T47D (cell line): ENCODE measurements at regions not wholly inside any gene's neighbourhood (a gene's known extent, or its start where the extent isn't known, plus 50 kb on each side); places are given as distances from the start of the nearest gene placed in this dataset.

Experiments used
- DNase-seq, 2 experiments: peaks; one replicate each; pipeline versions ENCODE4 v3.0.0 to v3.0.0-alpha.2; 2011 to 2012; ENCODE audit warnings: low read depth in 1 of 2, low spot score in 1 of 2
- JUND ChIP-seq: IDR thresholded peaks from 2 replicates; pipeline ENCODE4 v1.6.1; 2012; ENCODE audit warnings: low read depth
- in situ Hi-C: cut with HindIII; loops from 2 replicates; pipeline ENCODE4 v1.10.0; 2016; ENCODE audit warnings: low sequenced_read_pairs, low pct_unique_long_range_greater_than_20kb

DNA sequence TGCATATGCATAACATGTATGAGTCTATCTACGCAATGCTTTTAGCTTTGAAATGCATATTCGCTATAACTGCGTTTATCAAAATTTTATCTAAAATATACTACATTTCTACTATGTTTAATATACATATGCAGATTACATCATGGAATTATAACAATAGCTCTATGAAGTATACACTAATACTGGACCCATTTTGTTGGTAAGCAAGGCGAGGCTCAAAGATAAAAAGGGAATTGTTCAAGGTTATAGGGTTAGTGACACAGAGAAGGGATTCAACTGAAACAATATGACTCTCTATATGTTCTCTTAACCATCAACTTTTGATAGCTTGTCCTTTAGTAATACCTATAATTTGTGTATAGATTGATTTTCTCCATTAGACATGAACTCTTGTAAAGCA, 60.9 kb upstream of the SMIM36 start:
- TF ChIP-seq JUND, result no peak

DNA sequence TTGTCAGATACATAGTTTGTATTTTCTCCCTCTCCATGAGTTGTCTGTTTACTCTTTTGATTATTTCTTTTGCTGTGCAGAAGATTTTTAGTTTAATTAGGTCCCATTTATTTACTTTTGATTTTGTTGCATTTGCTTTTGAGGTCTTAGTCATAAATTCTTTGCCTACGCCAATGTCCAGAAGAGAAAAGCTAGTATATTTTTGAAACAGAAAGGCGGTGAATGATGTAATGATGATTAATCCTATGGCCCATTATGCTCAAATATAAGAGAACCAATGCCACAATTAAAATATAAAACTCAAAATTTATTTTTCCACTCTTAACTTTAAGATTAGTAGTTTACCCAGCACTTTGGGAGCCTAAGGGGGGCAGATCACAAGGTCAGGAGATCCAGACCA, 59.8 kb upstream of the SMIM36 start:
- in situ Hi-C loops, result no loop called here
- no peak for DNase-seq
- no peak for TF ChIP-seq JUND

More for the DNA sequence above, 60.9 kb upstream of the SMIM36 start:
- DNase-seq, result no peak
- in situ Hi-C loops, result no loop called here

DNA sequence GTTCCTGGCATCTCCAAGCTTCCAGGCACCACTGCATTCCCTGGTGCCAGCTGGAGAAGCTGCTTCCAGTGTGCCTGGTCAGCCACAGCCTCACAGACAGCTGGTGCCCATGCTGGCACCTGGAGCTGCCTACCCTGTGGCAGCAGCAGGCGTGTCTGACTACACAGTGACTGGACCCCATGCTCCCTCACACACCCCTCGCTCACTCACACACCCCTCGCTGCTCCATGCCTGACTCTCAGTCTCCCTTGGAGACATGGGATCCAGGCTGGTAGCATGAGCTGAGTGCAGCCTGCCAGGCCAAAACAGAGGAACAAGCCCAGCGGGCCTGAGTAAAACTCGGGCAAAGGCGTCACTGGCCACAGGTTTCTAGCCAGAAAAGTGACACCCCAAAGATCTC, 59.1 kb upstream of the SMIM36 start:
- TF ChIP-seq JUND, result no peak
- in situ Hi-C loops, result no loop called here
- DNase-seq, result no peak

DNA sequence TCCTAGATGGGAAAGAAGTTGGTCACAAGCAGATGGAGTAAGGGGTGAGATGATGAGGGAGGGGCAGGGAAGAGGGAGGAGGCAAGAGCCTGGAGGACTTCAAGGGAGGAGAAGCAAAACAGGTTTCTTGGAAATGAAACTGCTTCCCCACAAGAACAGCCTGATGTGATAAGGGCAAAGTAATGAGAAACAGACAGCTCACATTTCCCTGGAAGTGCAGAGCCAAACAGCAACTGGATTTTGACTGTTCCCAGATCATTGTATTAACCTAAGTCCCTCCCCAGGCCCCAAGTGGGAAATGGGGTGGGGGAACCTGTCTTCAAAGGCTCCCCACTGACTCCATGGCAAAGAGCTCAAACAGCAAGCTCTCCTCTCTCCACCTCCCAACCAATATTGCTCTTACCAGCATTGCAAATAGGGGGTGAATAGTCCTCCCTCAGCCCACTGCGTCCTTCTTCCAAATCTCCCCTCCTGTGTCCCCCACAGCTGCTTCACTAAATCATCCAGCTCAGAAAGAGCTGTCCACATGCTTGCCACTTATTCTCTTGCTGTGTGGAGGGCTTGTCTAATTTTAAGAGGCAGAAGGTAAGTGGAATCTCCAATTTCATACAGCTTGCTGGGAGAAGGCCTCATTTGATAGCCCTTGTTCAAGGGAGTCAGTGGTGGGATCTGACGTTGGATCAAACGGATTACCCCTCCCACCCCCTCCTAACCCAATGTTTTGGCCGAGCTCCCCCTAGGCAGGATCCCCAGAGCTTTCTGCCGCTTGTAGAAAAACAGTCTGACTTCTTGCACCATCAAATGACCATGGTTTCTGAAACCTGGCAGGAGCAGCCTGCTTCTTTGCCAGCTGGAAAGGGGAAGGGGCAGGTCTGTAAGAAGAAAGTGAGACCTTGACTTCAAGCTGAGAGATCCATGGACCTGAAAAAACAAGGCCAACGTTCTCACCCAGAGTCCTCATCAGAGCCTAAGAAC, 56.3 kb upstream of the SMIM36 start:
- in situ Hi-C loops, result no loop called here
- no peak for TF ChIP-seq JUND
- no peak for DNase-seq

DNA sequence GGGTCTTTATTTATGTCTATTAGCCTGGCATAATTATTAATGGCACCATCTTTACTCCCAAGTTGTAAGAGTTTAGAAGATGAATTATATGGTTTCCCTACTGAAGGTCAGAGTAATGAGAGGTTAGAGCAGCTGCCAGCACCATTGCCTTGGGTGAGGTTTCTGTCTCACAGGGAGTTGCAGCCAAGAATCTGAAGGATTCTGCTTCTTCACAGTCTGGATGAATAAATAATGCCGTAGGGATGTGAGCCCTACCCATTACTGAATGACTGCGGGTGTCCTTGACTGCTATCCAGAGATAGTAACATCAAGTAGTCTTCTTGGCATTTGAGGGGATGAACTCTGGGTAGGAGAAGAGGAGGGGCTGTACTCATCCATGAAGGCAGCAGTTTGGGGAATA, 52.8 kb upstream of the SMIM36 start:
- DNase-seq, result no peak
- in situ Hi-C loops, result no loop called here
- no peak for TF ChIP-seq JUND

DNA sequence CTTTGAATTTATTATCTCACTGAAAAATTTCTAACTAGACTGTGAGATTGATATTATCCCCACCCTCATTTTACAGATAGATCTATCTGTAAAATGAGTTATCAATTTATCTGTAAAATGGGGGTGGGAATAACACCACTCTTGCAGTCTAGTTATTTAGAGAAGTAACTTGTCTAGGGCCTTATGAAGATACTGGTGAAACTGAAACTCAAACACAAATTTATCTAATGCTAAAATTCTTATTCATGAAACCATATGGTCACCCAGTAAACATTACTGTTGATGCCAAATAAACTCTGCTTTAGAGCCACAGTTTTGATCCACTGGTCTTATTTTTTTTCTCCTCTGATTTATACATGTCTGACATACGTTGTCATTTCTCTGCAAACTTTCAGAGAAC, 52.1 kb upstream of the SMIM36 start:
- in situ Hi-C loops, result no loop called here
- no peak for TF ChIP-seq JUND
- no peak for DNase-seq

DNA sequence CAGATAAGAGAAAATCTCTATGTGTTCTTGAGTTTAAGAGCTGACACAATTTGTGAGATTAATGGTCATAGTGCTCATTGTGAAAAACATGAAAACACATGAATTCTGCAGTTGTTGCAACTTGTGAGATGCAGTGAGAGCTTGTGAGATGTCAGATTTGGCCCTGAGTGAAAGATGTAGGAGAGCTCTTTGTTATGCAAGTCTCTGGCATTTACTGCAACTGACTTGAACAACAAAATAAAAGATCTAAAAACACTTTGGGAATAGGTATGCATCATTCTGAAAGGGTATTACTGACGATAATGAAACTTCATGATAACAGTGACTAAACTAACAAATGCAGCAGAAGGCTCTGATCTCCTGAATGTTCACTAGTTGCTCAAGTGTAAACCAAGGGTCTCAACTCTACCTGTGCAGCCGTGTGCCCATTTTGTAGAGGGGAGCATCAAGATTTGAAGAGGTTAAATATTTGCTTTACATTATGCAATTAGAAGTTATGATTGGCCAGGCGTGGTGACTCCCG, 50.8 kb upstream of the SMIM36 start:
- in situ Hi-C loops, result no loop called here
- TF ChIP-seq JUND, result no peak
- DNase-seq, result no peak

DNA sequence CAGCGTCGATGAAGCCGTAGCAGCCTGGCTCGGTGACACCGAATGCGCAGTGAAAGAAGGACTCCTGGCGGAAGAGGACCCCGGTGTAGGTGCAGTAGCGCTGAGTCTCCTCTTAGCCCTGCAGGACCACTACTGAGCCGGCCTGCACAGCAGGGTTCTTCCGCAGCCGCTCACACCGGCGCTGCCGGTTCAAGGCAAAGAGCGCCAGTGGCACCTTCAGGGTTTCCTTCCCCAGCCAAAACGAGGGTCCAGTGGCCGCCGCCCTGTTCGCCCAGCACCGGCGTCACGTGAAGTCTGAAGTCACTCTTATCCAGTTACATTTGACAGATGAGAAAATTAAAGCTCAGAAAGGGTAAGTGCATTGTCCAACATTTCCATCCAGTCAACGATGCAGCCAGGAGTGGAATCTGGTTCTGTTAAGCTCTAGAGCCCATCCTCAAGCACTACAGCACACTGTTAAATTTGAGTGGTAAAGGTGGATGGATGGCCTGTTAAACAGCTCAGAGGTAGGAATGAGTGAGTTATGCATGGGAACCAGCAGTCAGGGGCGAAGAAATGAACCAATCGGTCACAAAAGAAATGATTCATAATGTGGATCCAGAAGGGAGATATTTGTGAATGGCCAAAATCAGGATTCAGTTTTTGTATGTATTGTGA, 50.2 kb upstream of the SMIM36 start:
- TF ChIP-seq JUND, result no peak
- no peak for DNase-seq
- in situ Hi-C loops, result no loop called here
